Tibial nerve (tissue), 4 donors: ENCODE measurements at regions not wholly inside any gene's neighbourhood (a gene's known extent, or its start where the extent isn't known, plus 50 kb on each side); places are given as distances from the start of the nearest gene placed in this dataset.

Experiments
- DNase-seq, 2 donors: peaks; one replicate each; pipeline ENCODE4 v3.0.0-alpha.2; 2019; ENCODE audit warnings: low spot score in 2 of 2
- H3K27ac ChIP-seq, 4 donors: fragments of 200-600 bp; sonication (generic) in 3 of 4; one replicate each; pipeline ENCODE4 v1.5.1; 2017 to 2019; ENCODE audit warnings: mild to moderate bottlenecking in 1 of 4
- H3K27me3 ChIP-seq, 2 donors: fragments of 200-600 bp; sonication (generic) in 1 of 2; one replicate each; pipeline versions ENCODE4 v1.5.1 to v1.6.0; 2017 to 2019
- H3K36me3 ChIP-seq, 3 donors: fragments of 200-600 bp; sonication (generic); one replicate each; pipeline ENCODE4 v1.5.1; 2018 to 2019
- H3K4me1 ChIP-seq, 4 donors: fragments of 200-600 bp; sonication (generic) in 3 of 4; one replicate each; pipeline ENCODE4 v1.5.1; 2017 to 2019
- H3K4me3 ChIP-seq, 4 donors: fragments of 200-600 bp; sonication (generic) in 3 of 4; one replicate each; pipeline ENCODE4 v1.5.1; 2017 to 2019; ENCODE audit warnings: mild to moderate bottlenecking in 1 of 4, moderate library complexity in 1 of 4
- H3K9me3 ChIP-seq, 4 donors: fragments of 200-600 bp; sonication (generic) in 3 of 4; one replicate each; pipeline ENCODE4 v1.5.1; 2017 to 2019
- CTCF ChIP-seq, 5 experiments: fragments of 200-600 bp in 3 of 5; fragments of 450-650 bp in 2 of 5; sonication (generic) in 3 of 5; IDR thresholded peaks; one replicate each; pipeline ENCODE4 v1.5.1; 2016 to 2019; ENCODE audit warnings: antibody characterized with exemption in 5 of 5, mild to moderate bottlenecking in 3 of 5, moderate library complexity in 2 of 5
- EP300 ChIP-seq, 2 donors: sonication (generic); formaldehyde crosslinking; IDR thresholded peaks; one replicate each; pipeline ENCODE4 v1.6.1; 2017; ENCODE audit warnings: antibody characterized with exemption in 2 of 2, mild to moderate bottlenecking in 1 of 2
- POLR2A ChIP-seq, 2 donors: fragments of 450-650 bp; IDR thresholded peaks; one replicate each; pipeline ENCODE4 v1.6.1; 2017; ENCODE audit warnings: antibody characterized with exemption in 2 of 2, mild to moderate bottlenecking in 2 of 2, moderate library complexity in 2 of 2
- whole genome bisulfite sequencing, 2 donors: methylation state at CpG; one replicate each; pipeline ENCODE4 v1.1.5; 2018; 5-methylcytosine and 5-hydroxymethylcytosine counted together

- no peaks in the 10 kb centered on the region for H3K36me3 ChIP-seq
- H3K9me3 ChIP-seq = no peaks in the 10 kb centered on the region
- TF ChIP-seq EP300 (IDR thresholded peaks at IDR 0.05) = no peak
- no peaks in the 10 kb centered on the region for H3K27me3 ChIP-seq
- WGBS, 2 donors = 39 to 42% methylated on average over 9 of the region's 9 CpGs
- H3K4me3 ChIP-seq = no peak overlapping the region
- no peak for DNase-seq
- H3K4me1 ChIP-seq = peaks cover 0 to 25% (median 0%) of the 10 kb centered on the region in 4 donors
- H3K27ac ChIP-seq = no peak overlapping the region
These were observed 301.4 kb upstream of the TNP1 start for GRCh38 chr2:217160978-217161973.

- Histone ChIP-seq H3K27me3 (no peaks in the 10 kb centered on the region), H3K4me3 (no peak overlapping the region), H3K4me1 (peaks cover 0 to 25% (median 0%) of the 10 kb centered on the region in 4 donors), H3K9me3 (no peaks in the 10 kb centered on the region), H3K27ac (no peak overlapping the region), H3K36me3 (no peaks in the 10 kb centered on the region)
- WGBS, 2 donors = 80 to 82% methylated on average over 4 of the region's 4 CpGs
- TF ChIP-seq POLR2A (IDR thresholded peaks at IDR 0.05) (no peak), EP300 (IDR thresholded peaks at IDR 0.05) (no peak), CTCF (IDR thresholded peaks at IDR 0.05) (no peak)
- DNase-seq = no peak
These were observed 300.4 kb upstream of the TNP1 start for GRCh38 chr2:217160103-217160743.

- peaks cover 0 to 25% (median 0%) of the 10 kb centered on the region in 4 donors for H3K4me1 ChIP-seq
- no peaks in the 10 kb centered on the region for H3K9me3 ChIP-seq
- H3K4me3 ChIP-seq = no peak overlapping the region
- TF ChIP-seq POLR2A (IDR thresholded peaks at IDR 0.05) = no peak
- no peak for TF ChIP-seq CTCF (IDR thresholded peaks at IDR 0.05)
- TF ChIP-seq EP300 (IDR thresholded peaks at IDR 0.05) = no peak
- H3K27me3 ChIP-seq = no peaks in the 10 kb centered on the region
- no peak overlapping the region for H3K27ac ChIP-seq
- WGBS, 2 donors = 95 to 96% methylated on average over 2 of the region's 2 CpGs
- H3K36me3 ChIP-seq = no peaks in the 10 kb centered on the region
- DNase-seq = no peak
These were observed 299.1 kb upstream of the TNP1 start for GRCh38 chr2:217158928-217159327.

GRCh38 chr2:217157581-217157980 lies 297.7 kb upstream of the TNP1 start:
- no peaks in the 10 kb centered on the region for H3K27me3 ChIP-seq
- H3K4me1 ChIP-seq = peaks cover 0 to 17% (median 0%) of the 10 kb centered on the region in 4 donors
- 74 to 92% methylated on average over 6 of the region's 6 CpGs for WGBS, 2 donors
- no peaks in the 10 kb centered on the region for H3K9me3 ChIP-seq
- no peak for TF ChIP-seq EP300 (IDR thresholded peaks at IDR 0.05)
- no peak for TF ChIP-seq CTCF (IDR thresholded peaks at IDR 0.05)
- no peak for TF ChIP-seq POLR2A (IDR thresholded peaks at IDR 0.05)
- H3K27ac ChIP-seq = no peak overlapping the region
- H3K36me3 ChIP-seq = no peaks in the 10 kb centered on the region
- no peak overlapping the region for H3K4me3 ChIP-seq
- DNase-seq = no peak

- 94 to 97% methylated on average over 2 of the region's 2 CpGs for WGBS, 2 donors
- H3K27me3 ChIP-seq = no peaks in the 10 kb centered on the region
- TF ChIP-seq CTCF (IDR thresholded peaks at IDR 0.05) (no peak), EP300 (IDR thresholded peaks at IDR 0.05) (no peak), POLR2A (IDR thresholded peaks at IDR 0.05) (no peak)
- H3K36me3 ChIP-seq = no peaks in the 10 kb centered on the region
- no peaks in the 10 kb centered on the region for H3K9me3 ChIP-seq
- no peak overlapping the region for H3K27ac ChIP-seq
- no peak for DNase-seq
- H3K4me1 ChIP-seq = peaks cover 0 to 9% (median 0%) of the 10 kb centered on the region in 4 donors
- no peak overlapping the region for H3K4me3 ChIP-seq
These were observed 296.9 kb upstream of the TNP1 start for GRCh38 chr2:217156801-217157200.
